ENCODE measurements at regions not wholly inside any gene's neighbourhood (a gene's known extent, or its start where the extent isn't known, plus 50 kb on each side); places are given as distances from the start of the nearest gene placed in this dataset.

- H3K9ac ChIP-seq (ENCODE audit: extremely low read depth, low read length, poor library complexity, severe bottlenecking): no peak overlapping the region
- no peak overlapping the region for H3K27ac ChIP-seq (ENCODE audit: low read depth, low read length)
- no peaks in the 10 kb centered on the region for H3K27me3 ChIP-seq (ENCODE audit: control insufficient read depth, insufficient read depth, low read length, poor library complexity, severe bottlenecking)
- no peaks in the 10 kb centered on the region for H3K9me3 ChIP-seq (ENCODE audit: control insufficient read depth, low read length)
- Mint-ChIP-seq H3K27ac (no peak overlapping the region), H3K4me3 (no peak overlapping the region), H3K4me1 (peaks cover 2% of the 10 kb centered on the region), H3K9me3 (no peaks in the 10 kb centered on the region), H3K36me3 (ENCODE audit: low read depth) (no peaks in the 10 kb centered on the region), H3K27me3 (ENCODE audit: insufficient read depth) (no peaks in the 10 kb centered on the region)
- H3K4me3 ChIP-seq (ENCODE audit: low read length): no peak overlapping the region
- no peaks in the 10 kb centered on the region for H3K36me3 ChIP-seq (ENCODE audit: control insufficient read depth, insufficient read depth, low read length)
- 88 to 95% methylated on average over 2 to 3 of the region's 3 CpGs for WGBS, 2 experiments (ENCODE audit: insufficient coverage in 1 of 2, insufficient read length in 1 of 2)
- DNase-seq: no peak
- TF ChIP-seq CTCF (conservative IDR thresholded peaks at IDR 0.05): no peak
- no peaks in the 10 kb centered on the region for H3K4me1 ChIP-seq (ENCODE audit: control insufficient read depth, insufficient read depth, low read length)
Observed at GRCh38 chr4:105058177-105058812, 88.4 kb upstream of the TET2 start.

- H3K4me3 Mint-ChIP-seq: no peak overlapping the region
Observed at GRCh38 chr4:105059337-105059736, 87.3 kb upstream of the TET2 start.

GRCh38 chr4:105060628-105061027, 86.0 kb upstream of the TET2 start:
- Mint-ChIP-seq H3K4me1 (peaks cover 2% of the 10 kb centered on the region), H3K9me3 (no peaks in the 10 kb centered on the region), H3K4me3 (no peak overlapping the region), H3K36me3 (ENCODE audit: low read depth) (no peaks in the 10 kb centered on the region), H3K27ac (no peak overlapping the region), H3K27me3 (ENCODE audit: insufficient read depth) (no peaks in the 10 kb centered on the region)
- 83% methylated on average over 1 of the region's 1 CpG; no CpG with 5 or more reads in 1 of the 2 experiments for WGBS, 2 experiments (ENCODE audit: insufficient coverage in 1 of 2, insufficient read length in 1 of 2)
- Histone ChIP-seq H3K9ac (ENCODE audit: extremely low read depth, low read length, poor library complexity, severe bottlenecking) (no peak overlapping the region), H3K27ac (ENCODE audit: low read depth, low read length) (no peak overlapping the region), H3K36me3 (ENCODE audit: control insufficient read depth, insufficient read depth, low read length) (no peaks in the 10 kb centered on the region), H3K27me3 (ENCODE audit: control insufficient read depth, insufficient read depth, low read length, poor library complexity, severe bottlenecking) (no peaks in the 10 kb centered on the region), H3K9me3 (ENCODE audit: control insufficient read depth, low read length) (no peaks in the 10 kb centered on the region), H3K4me3 (ENCODE audit: low read length) (no peak overlapping the region), H3K4me1 (ENCODE audit: control insufficient read depth, insufficient read depth, low read length) (no peaks in the 10 kb centered on the region)
- no peak for TF ChIP-seq CTCF (conservative IDR thresholded peaks at IDR 0.05)
- DNase-seq: no peak

More at GRCh38 chr4:105059337-105059736, 87.3 kb upstream of the TET2 start:
- no peaks in the 10 kb centered on the region for H3K27me3 ChIP-seq (ENCODE audit: control insufficient read depth, insufficient read depth, low read length, poor library complexity, severe bottlenecking)
- DNase-seq: no peak
- no peak for TF ChIP-seq CTCF (conservative IDR thresholded peaks at IDR 0.05)
- H3K9ac ChIP-seq (ENCODE audit: extremely low read depth, low read length, poor library complexity, severe bottlenecking): no peak overlapping the region
- Mint-ChIP-seq H3K4me1 (peaks cover 2% of the 10 kb centered on the region), H3K27ac (no peak overlapping the region), H3K9me3 (no peaks in the 10 kb centered on the region), H3K27me3 (ENCODE audit: insufficient read depth) (no peaks in the 10 kb centered on the region), H3K36me3 (ENCODE audit: low read depth) (no peaks in the 10 kb centered on the region)
- no peak overlapping the region for H3K27ac ChIP-seq (ENCODE audit: low read depth, low read length)
- no peaks in the 10 kb centered on the region for H3K36me3 ChIP-seq (ENCODE audit: control insufficient read depth, insufficient read depth, low read length)
- no peaks in the 10 kb centered on the region for H3K9me3 ChIP-seq (ENCODE audit: control insufficient read depth, low read length)
- no peaks in the 10 kb centered on the region for H3K4me1 ChIP-seq (ENCODE audit: control insufficient read depth, insufficient read depth, low read length)
- no peak overlapping the region for H3K4me3 ChIP-seq (ENCODE audit: low read length)
